ENCODE measurements at regions not wholly inside any gene's neighbourhood (a gene's known extent, or its start where the extent isn't known, plus 50 kb on each side); places are given as distances from the start of the nearest gene placed in this dataset.

DNA sequence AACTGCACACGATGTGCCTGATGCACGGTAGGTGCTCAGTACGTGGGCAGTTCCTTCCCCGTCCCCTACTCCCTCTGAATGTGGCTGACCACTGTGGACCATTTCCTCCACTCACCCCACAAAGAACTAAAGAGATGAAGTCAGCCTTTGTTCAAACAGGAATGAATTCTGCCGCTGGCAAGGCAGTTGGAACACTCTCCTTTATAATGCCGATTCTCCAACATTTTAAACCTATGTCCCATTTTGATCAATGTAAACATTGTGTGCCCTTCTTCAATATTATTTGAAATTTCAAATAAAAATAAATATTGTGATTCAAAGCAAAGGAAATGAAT lies 57.5 kb upstream of the MEF2A start:
- TF ChIP-seq, protein P1, sequence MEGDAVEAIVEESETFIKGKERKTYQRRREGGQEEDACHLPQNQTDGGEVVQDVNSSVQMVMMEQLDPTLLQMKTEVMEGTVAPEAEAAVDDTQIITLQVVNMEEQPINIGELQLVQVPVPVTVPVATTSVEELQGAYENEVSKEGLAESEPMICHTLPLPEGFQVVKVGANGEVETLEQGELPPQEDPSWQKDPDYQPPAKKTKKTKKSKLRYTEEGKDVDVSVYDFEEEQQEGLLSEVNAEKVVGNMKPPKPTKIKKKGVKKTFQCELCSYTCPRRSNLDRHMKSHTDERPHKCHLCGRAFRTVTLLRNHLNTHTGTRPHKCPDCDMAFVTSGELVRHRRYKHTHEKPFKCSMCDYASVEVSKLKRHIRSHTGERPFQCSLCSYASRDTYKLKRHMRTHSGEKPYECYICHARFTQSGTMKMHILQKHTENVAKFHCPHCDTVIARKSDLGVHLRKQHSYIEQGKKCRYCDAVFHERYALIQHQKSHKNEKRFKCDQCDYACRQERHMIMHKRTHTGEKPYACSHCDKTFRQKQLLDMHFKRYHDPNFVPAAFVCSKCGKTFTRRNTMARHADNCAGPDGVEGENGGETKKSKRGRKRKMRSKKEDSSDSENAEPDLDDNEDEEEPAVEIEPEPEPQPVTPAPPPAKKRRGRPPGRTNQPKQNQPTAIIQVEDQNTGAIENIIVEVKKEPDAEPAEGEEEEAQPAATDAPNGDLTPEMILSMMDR (IDR thresholded peaks at IDR 0.05), result no peak
- no peak for TF ChIP-seq POLR2A (IDR thresholded peaks at IDR 0.05)
